ENCODE measurements at regions not wholly inside any gene's neighbourhood (a gene's known extent, or its start where the extent isn't known, plus 50 kb on each side); places are given as distances from the start of the nearest gene placed in this dataset.

DNA sequence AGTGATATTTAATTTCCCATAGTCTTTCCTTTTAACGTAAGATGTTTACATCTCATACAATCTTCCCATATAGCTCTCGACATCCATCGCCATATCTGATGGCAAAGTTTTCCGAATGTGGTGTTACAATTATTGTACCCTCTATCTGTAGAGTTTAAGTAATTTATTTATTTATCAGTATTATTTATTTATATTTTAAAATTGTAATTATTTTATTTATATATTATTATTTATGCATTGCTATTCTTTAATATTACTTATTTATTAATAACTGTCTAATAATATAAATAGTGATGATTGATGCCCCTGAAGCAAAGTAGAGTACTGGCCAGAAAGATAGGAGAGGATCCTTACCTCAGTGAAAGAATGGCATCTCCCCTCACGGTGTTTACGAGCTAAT, 812.9 kb downstream of the VGLL3 start:
- TF ChIP-seq POLR2AphosphoS5 (IDR thresholded peaks at IDR 0.05; ENCODE audit: low read depth, low read length) (no peak), SIN3A (IDR thresholded peaks at IDR 0.05; ENCODE audit: borderline replicate concordance, insufficient read depth, low read length) (no peak), FOXP2 (optimal IDR thresholded peaks at IDR 0.05; ENCODE audit: borderline replicate concordance, extremely low read depth, extremely low read length, insufficient read depth) (no peak), TAF1 (IDR thresholded peaks at IDR 0.05; ENCODE audit: borderline replicate concordance, insufficient read depth, low read length) (no peak)
- TF ChIP-seq, protein P1, sequence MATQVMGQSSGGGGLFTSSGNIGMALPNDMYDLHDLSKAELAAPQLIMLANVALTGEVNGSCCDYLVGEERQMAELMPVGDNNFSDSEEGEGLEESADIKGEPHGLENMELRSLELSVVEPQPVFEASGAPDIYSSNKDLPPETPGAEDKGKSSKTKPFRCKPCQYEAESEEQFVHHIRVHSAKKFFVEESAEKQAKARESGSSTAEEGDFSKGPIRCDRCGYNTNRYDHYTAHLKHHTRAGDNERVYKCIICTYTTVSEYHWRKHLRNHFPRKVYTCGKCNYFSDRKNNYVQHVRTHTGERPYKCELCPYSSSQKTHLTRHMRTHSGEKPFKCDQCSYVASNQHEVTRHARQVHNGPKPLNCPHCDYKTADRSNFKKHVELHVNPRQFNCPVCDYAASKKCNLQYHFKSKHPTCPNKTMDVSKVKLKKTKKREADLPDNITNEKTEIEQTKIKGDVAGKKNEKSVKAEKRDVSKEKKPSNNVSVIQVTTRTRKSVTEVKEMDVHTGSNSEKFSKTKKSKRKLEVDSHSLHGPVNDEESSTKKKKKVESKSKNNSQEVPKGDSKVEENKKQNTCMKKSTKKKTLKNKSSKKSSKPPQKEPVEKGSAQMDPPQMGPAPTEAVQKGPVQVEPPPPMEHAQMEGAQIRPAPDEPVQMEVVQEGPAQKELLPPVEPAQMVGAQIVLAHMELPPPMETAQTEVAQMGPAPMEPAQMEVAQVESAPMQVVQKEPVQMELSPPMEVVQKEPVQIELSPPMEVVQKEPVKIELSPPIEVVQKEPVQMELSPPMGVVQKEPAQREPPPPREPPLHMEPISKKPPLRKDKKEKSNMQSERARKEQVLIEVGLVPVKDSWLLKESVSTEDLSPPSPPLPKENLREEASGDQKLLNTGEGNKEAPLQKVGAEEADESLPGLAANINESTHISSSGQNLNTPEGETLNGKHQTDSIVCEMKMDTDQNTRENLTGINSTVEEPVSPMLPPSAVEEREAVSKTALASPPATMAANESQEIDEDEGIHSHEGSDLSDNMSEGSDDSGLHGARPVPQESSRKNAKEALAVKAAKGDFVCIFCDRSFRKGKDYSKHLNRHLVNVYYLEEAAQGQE (IDR thresholded peaks at IDR 0.05; ENCODE audit: insufficient read depth in 1 of 2, low read depth in 2 of 2, low read length in 2 of 2), result no peak
